Brain microvascular endothelial cell (primary cell): ENCODE measurements at regions not wholly inside any gene's neighbourhood (a gene's known extent, or its start where the extent isn't known, plus 50 kb on each side); places are given as distances from the start of the nearest gene placed in this dataset.

Source experiments
- DNase-seq: peaks from one replicate; pipeline ENCODE4 v3.0.0-alpha.2; 2020
- H3K27ac ChIP-seq: fragments of 250-450 bp; sonication (Bioruptor Pico); 2 replicates; pipeline ENCODE4 v1.5.1; 2020; ENCODE audit warnings: mild to moderate bottlenecking, moderate library complexity
- H3K27me3 ChIP-seq: fragments of 250-450 bp; sonication (Bioruptor Pico); replicated peaks from 2 replicates; pipeline ENCODE4 v1.5.1; 2020; ENCODE audit warnings: mild to moderate bottlenecking
- H3K36me3 ChIP-seq: fragments of 250-450 bp; sonication (Bioruptor Pico); replicated peaks from 2 replicates; pipeline ENCODE4 v1.5.1; 2020; ENCODE audit warnings: mild to moderate bottlenecking
- H3K4me3 ChIP-seq: 2 replicates; pipeline ENCODE4 v1.5.1; 2011; ENCODE audit warnings: low read depth, mild to moderate bottlenecking, control low read depth, low read length, moderate library complexity
- CTCF ChIP-seq: IDR thresholded peaks from 2 replicates; pipeline ENCODE4 v1.5.1; 2011; ENCODE audit warnings: low read depth, mild to moderate bottlenecking, moderate library complexity, low read length, control low read depth, inconsistent platforms; ENCODE audit errors: missing control alignments
- in situ Hi-C: cut with HindIII; loops from 2 replicates; pipeline ENCODE4 v1.10.0; 2017; ENCODE audit warnings: low sequenced_read_pairs, low pct_ligation_motif_present

GRCh38 chr13:111410232-111411021 is 90.0 kb downstream of the TEX29 start:
- H3K4me3 ChIP-seq = no peak overlapping the region
- no peak for DNase-seq
- no peak overlapping the region for H3K27ac ChIP-seq
- TF ChIP-seq CTCF = no peak
- peaks cover 16% of the 10 kb centered on the region for H3K27me3 ChIP-seq
- no peaks in the 10 kb centered on the region for H3K36me3 ChIP-seq
- in situ Hi-C loops = no loop called here

GRCh38 chr13:111411151-111411858 is 90.9 kb downstream of the TEX29 start:
- no peak overlapping the region for H3K4me3 ChIP-seq
- no peaks in the 10 kb centered on the region for H3K36me3 ChIP-seq
- in situ Hi-C loops = no loop called here
- no peak for TF ChIP-seq CTCF
- H3K27ac ChIP-seq = no peak overlapping the region
- DNase-seq = no peak
- peaks cover 16% of the 10 kb centered on the region for H3K27me3 ChIP-seq

GRCh38 chr13:111411919-111412650 is 91.6 kb downstream of the TEX29 start:
- H3K27me3 ChIP-seq = peaks cover 16% of the 10 kb centered on the region
- no peak for DNase-seq
- no peak for TF ChIP-seq CTCF
- H3K36me3 ChIP-seq = no peaks in the 10 kb centered on the region
- H3K27ac ChIP-seq = no peak overlapping the region
- no peak overlapping the region for H3K4me3 ChIP-seq
- in situ Hi-C loops = no loop called here

GRCh38 chr13:111413407-111414187 is 93.2 kb downstream of the TEX29 start:
- Histone ChIP-seq H3K27me3 (peaks cover 16% of the 10 kb centered on the region), H3K36me3 (no peaks in the 10 kb centered on the region), H3K27ac (no peak overlapping the region), H3K4me3 (no peak overlapping the region)
- in situ Hi-C loops = no loop called here
- TF ChIP-seq CTCF = no peak
- no peak for DNase-seq

GRCh38 chr13:111414341-111414740 is 93.9 kb downstream of the TEX29 start:
- Histone ChIP-seq H3K27ac (no peak overlapping the region), H3K27me3 (peaks cover 16% of the 10 kb centered on the region), H3K36me3 (no peaks in the 10 kb centered on the region), H3K4me3 (no peak overlapping the region)
- DNase-seq = no peak
- in situ Hi-C loops = no loop called here
- TF ChIP-seq CTCF = no peak
